ENCODE measurements at regions not wholly inside any gene's neighbourhood (a gene's known extent, or its start where the extent isn't known, plus 50 kb on each side); places are given as distances from the start of the nearest gene placed in this dataset.

- TF ChIP-seq, protein P1, sequence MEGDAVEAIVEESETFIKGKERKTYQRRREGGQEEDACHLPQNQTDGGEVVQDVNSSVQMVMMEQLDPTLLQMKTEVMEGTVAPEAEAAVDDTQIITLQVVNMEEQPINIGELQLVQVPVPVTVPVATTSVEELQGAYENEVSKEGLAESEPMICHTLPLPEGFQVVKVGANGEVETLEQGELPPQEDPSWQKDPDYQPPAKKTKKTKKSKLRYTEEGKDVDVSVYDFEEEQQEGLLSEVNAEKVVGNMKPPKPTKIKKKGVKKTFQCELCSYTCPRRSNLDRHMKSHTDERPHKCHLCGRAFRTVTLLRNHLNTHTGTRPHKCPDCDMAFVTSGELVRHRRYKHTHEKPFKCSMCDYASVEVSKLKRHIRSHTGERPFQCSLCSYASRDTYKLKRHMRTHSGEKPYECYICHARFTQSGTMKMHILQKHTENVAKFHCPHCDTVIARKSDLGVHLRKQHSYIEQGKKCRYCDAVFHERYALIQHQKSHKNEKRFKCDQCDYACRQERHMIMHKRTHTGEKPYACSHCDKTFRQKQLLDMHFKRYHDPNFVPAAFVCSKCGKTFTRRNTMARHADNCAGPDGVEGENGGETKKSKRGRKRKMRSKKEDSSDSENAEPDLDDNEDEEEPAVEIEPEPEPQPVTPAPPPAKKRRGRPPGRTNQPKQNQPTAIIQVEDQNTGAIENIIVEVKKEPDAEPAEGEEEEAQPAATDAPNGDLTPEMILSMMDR (IDR thresholded peaks at IDR 0.05 in 4 of 5, conservative IDR thresholded peaks at IDR 0.05 in 1 of 5): no peak
- no peak for TF ChIP-seq POLR2A (IDR thresholded peaks at IDR 0.05)
Observed at GRCh38 chr7:57201021-57201894, 69.0 kb upstream of the ZNF479 start.

Measured in gastrocnemius medialis (tissue), 4 donors.